Stimulated activated CD4-positive, alpha-beta T cell treated with anti-CD3 and anti-CD28 coated beads, TNF-alpha, amount 100 ng/mL, for 1 hour (primary cell): ENCODE measurements at regions not wholly inside any gene's neighbourhood (a gene's known extent, or its start where the extent isn't known, plus 50 kb on each side); places are given as distances from the start of the nearest gene placed in this dataset.

Experiments used
- DNase-seq, 3 donors: peaks; one replicate each; pipeline ENCODE4 v3.0.0-alpha.2; 2020; ENCODE audit warnings: low read depth in 3 of 3, low spot score in 1 of 3

DNA sequence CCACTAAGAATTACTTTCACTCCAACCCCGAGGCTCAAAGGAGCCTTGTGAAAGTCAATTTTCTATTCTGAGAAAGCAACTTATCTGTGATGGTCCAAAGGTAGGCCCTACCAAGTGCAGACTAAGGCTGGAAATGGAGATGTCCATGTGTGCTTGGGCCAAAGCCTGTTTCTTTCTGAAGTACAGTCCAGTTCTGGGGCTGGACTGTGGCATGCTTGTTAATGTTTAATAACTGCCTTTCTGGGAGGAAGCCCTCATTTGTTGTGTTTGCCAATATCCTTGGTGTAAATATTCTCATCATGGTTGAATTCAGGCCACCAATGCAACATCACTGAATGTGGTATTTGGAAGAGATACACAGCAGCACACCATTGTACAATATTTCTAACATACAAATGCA is 182.3 kb upstream of the BCL6 start:
- DNase-seq, result no peak

DNA sequence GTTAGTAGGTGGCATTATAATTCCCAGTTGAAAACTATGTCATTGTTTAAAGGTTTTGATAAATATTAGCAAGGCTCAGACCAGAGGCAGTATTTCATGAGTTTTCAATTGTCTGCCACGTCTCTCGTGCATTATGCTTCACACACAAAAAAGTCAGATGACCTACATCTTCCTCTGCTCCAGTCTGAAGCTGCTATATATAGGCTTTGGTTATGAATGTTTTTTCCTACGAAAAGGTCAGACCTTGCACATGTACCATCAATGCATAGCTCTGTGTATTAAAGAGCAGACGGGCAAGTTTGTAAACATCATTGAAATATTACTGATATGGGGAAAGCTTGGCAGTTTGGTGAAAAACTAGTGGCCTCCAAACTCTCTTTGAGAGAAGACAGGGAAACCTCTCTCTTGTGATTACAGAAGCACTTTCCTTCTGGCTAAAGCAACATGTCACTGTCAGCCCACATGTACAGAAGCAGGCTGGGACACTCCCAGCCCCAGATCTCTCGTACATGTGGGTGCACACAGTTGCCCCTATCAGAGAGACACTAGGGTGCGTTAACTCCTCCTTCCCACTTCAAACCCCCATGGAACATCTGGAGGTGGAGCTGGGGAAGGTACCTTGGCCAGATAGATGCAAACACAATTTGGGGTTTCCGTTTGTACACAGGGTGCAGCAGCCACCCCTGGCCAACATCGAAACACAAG is 184.0 kb upstream of the BCL6 start:
- DNase-seq, result no peak

DNA sequence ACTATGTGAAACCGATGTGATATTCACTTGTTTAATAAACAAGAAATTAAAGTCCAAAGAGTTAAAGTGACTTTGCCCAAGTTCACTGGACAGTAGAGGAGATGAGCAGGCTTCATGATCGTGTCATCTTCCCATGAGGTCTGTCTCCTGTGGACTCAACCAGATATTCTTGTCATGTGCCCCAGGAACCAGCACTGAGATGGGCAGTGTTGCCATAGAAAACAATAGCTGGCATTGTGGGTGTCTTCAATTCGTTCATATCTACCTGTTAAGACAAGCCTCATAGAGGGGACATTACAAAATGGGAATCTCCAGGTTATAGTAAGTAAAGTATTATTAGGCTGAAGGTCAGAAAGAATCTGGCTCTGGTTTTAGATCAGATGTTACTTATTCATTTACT is 184.8 kb upstream of the BCL6 start:
- DNase-seq, result no peak

DNA sequence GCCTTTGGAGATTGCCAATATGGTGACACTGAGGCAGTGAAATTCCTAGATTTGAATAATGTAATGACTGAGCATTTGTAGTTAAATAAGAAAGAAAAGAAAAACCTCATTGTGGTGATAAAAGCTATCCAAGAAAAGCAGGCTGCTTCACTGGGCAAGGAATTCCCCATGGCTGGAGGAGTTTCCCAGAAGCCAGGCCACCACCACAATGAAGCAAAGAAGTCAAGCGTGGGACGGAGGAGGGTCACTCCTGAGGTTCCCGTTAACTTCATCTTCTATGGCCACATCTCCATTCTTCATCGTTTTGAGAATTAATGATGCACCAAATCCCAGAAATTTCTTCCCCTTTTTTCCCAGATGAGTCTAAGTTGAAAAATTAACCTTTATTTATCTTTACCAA is 185.8 kb upstream of the BCL6 start:
- DNase-seq, result no peak

DNA sequence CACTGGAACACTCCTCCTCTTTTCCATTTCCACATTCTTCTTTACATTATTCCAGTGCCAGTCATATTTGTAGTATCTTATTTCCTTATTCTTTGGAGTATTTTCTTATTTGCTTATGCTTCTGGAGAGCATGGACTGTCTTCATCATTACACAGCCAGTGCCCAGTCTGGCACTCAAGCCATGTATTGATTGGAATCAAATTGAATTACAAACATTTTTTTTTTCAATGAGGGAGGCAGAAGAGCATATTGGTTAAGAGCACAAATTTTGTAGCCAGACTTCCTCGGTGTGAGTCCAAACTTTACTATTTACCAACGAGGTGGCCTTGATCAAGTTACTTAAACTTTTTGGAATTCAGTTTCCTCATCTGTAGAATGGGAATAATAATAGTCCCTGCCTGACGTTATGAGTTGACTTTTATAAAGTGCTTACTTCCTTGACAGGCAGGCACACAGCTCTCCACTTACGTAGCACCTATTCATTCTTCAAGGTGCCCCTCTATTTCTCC is 186.6 kb upstream of the BCL6 start:
- no peak for DNase-seq

DNA sequence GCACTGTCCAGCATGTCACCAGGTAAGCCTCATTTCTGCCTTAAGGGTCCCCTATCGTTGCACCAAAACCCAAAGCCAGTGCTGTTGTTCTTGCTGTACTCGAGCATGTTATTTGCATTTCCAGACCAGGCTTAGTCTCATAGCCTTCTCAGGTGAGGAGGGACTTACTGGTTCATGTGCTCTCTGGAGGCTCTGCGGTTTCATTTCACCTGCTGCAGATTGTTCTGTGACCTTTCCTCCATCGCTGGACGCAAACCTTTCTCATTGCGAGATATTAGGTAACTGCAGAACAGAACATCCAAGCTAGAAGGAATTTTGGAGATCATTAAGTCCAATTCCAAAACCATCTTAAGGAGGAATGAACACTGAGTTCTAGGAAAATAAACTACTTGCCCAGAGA is 187.3 kb upstream of the BCL6 start:
- DNase-seq, result no peak

DNA sequence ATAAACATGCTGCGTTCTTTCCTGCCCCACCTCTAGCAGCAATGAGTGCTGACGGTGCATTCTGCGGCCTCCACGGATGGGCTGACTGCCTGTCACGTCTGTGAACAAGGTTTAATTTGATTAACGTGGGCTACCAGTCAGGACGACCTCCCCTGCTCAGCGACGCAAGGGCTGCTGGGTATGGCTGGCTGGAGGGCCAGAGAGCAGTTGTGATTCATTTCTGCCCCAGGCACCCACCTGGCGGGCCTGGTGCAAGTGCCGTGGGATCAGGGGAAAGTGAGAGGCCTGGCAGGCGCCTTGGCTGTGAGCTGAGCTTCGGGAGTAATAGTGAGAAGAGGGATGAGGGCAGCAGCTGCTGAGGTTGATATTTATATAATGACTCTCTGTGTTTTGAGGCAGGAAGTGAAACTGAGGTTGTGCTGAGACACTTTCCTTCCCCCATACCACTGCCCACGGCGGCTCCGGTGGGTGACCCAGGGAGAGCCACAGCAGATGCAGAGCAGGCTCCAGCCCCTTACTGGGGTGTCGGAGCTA is 190.4 kb upstream of the BCL6 start:
- no peak for DNase-seq

DNA sequence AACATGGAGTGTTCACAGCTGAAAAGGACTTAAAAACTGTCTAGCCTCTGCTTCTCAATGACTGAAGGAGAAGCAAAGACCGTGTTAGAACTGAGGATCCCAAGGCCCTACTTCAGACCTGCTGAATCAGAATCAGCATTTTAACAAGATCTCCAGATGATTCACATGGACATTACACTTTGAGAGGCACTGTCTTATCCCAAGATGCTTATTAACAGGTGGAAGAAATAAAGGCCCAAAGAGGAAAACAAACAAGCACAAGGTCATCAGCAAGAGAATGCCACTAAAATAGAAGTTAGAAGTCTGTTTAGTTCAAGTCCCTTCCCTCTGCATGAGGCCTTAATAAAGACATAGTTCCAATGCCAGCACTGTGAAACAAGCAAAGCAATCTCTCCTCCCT is 191.4 kb upstream of the BCL6 start:
- no peak for DNase-seq

DNA sequence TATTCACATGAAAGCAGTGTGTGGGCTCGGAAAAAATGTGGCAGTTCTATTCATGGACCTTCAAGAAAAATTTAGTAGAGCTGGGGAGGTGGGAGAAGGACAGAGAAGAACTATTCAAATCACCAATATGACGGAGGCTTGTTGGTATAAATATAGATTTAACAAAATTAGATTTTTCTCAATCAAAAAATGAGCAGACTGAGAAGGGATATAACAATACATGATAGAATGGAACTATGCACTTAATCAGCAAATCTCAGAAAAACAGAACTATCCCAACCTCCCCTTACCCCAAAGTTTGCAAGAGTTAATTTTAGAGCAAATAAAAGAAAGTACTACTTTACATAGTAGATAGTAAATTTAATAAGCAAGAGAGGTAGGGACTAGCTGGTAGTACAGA is 194.6 kb upstream of the BCL6 start:
- DNase-seq, result no peak

DNA sequence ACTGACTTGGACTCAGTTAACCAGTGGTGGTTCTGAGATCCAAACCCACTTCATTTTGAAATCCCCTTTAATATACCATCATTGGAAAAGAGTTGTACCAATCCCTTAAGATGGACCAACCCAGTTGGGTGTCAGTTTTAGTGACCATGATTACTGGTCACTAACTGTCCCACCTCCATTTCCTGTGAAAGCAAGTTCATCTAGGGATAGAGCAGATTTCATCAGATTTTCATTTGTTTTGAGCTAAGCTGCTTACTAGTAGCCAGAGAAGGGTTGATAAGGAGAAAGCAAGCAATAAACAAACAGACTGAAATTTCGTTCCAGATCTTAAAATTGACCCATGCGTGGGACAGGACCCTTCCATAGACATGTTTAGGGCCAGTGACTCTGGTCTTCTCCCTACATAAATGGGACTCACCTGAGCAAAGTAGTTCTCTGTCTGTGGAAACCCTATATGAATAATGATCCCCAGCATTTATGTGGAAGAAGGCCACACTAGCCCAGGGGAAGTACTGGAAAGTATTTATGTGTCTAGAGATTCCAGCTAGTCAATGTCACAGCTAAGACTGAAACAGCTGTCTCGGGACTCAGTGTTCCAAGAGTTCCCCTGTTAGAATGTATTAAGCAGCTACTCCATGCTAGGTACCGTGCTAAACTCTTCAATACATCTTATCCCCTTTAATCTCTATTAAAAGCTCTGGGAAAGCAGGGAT is 196.0 kb upstream of the BCL6 start:
- no peak for DNase-seq

DNA sequence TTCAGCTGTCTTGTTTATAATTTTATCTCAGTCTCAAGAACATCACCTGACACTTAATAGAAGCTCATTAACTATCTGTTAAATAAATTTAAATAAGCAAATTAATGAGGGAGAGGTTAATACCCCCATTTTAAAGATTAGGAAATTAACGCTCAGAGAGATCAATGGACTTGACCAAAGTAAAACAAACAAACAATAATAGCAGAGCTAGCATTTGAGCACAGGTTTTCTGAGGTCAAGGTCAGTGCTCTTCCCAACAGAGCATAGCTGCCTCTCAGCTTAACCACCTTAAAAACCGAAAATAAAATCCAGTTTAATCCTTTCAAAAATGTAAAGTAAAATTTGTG is 196.6 kb upstream of the BCL6 start:
- no peak for DNase-seq

DNA sequence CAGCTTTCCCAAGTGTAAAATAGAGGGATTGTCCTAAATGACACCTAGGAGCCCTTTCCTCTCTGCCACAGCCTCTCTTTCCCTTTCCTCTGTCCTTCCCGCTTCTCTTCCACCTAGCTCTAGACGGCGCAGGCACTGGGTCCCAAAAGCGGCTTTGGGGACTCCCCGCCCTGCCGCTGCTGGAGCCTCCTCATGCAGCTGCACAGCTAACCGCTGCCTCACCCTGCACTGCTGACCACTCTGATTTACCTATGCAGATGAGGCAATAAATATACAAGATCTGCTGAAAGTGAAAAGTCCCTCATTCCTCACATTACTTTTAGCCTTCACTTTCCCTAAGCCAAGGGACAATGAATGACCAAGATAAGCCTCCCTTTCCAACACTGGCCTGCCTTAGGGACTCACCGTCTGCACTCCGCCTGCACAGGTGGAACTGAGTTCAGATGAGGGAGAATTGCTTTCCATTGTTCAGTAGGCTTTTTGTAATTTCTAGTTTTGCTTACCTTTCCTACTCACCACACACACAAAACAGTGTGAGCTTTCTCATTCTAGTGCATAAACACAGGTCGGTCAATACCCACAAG is 197.5 kb upstream of the BCL6 start:
- no peak for DNase-seq

DNA sequence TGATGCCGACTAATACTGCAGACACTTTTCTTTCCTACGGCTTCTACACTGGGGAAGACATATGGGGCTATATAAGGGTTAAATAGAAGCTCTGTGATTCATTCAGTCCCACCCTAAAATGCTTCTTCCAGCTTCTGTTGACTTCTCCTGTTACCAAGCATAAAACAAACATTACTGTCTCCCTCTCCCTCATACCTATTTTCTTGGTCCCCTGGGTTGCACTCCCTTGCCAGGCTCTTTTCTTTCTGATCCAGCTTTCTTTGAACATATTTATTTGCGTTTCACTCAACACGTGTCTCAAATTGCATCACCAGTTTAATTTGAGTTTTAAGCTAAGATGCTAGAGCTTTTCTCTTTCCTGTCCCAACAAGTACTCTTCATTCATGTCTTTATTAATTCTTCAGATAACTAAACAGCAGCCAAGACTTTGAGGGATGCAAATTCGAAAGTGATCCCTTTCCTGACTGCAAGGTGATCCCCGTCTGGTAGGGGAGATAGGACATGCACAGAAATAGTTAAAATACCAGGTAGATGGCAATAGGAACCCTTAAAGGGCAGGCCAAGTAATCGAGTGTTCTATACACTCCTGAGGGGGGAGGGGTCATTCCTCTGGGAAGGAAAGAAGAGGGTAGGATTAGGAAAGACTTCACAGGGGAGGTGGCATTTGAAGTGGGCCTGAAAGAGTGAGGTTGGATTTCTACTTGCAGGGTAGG is 198.6 kb upstream of the BCL6 start:
- no peak for DNase-seq

DNA sequence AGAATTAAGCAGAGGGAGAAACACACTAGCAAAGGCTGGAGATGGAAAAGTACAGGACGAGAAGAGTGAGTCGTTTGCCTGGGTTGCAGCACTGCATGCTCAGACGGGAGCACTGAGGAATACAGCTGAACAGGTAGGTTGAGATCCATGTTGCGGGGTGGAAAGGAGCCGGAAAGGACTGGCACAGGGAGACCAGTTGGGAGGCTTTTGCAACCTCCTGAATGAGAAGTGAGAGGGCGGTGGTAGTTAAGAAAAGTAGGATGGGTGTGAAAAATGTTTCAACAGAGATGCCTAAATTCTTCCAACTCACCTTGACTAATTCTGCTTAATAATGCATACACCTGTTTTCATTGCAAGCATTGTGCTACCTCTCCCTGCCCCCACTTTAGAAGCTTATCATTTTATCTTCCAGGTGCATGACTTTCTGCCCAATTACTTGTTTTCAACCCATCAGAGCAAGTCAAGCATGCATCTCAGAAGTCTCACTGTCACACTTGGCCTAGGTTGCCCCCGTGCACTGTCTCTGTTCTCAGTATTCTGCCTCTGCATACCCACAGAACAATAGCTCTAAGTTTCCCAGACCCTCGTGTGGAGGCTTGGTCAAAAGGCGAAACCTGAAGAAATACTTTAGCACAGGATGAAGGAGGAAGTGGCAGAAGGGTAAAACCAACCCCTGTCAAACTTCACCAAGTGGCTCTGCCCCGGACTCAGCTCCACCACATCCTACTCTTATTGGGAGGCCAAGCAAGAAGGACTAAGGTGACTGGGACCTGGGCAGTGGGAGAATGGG is 199.3 kb upstream of the BCL6 start:
- DNase-seq, result no peak

DNA sequence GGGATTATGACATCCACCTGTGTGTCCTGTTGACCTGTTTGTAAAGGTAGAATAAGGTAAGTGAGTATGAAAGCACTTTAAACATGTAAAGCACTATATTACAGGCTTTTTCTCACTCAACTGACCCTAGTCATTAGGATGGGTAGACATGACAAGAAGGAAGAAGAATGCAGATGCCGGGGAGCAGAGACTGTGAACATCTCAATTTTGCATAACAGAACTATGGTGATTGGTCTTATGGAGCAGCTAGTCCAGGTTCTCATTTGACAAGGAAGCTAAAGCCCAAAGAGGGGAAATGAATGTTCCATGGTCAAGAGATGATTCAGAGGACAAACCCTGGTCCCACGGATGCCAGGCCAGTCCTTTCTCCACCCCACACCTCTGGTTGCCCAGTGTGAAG is 200.1 kb upstream of the BCL6 start:
- DNase-seq, result no peak

DNA sequence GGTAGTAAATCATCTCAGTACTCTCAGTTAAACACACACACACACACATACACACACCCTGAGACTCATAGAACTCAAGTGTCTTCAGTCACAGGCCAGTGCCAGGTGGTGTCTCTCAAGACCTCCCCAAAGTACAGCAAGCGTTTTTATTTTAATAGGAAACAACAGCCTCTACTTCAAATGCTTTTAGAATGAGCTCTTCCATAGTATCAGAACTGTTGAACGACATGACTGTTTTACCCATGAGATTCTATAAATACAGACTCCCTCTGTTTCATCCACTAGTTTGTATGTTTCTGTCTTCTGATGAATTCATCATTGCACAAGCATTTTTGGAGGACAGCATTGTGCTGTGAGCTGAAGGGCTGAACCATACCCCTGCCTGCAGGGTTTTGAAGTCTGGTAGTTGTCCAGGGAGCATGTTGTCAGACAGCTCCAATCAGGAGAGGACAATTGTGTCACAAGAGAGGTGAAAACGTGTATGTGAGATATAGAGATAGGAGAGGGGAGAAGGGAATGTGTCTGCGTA is 201.0 kb upstream of the BCL6 start:
- no peak for DNase-seq

DNA sequence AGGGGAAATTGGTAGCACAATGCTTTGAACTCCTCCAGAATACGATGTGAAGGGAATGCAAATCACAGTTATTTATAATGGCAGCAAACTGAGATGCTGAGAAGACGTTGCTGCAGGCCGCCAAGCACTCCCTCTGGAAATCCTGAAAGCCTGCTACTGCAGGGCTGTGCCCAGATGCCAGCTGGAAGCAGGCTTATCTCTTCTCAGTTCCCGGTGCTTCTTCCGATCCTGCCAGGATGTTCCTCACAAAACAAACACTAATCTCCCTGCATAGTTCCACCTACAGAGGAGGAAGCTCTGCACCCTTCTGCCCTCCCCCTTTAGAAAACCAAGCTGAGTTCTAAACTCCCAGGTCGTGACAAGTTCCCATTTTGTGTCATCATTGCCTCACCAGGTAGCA is 201.7 kb upstream of the BCL6 start:
- no peak for DNase-seq

DNA sequence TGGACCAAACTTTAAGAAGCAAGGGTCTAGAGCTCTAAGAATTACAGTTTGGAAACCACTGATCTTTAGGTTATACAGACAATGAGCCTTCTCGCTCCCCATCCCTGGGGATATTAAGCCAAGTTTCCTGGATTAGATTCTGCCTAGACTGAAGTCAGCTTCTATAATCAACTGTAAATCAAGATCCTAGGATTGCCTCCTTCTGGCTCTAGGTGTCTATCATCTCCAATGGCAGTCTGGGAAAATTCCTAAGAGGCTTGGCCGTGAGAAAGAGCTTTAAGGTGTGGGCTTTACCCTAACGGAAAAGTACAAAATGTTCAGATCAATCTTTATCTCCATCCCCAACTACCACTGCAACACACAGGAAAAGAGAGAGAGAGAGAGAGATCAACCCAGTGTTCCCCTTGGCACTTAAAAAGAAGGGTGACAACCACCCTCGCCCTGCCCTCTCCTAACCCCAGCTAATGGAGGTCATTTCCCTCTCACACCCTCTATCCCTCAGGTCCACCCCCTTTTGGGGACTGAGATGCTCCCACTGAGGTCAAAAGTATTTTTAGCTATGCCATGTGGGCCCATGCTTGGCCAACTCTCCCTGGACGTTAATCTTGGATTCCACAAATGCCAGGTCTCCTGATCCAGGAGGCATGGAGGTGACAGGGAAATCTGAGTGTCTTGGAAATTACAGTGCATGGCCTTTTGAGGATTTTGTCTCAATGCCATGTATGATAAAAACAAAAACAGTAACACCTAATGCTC is 202.8 kb upstream of the BCL6 start:
- no peak for DNase-seq

DNA sequence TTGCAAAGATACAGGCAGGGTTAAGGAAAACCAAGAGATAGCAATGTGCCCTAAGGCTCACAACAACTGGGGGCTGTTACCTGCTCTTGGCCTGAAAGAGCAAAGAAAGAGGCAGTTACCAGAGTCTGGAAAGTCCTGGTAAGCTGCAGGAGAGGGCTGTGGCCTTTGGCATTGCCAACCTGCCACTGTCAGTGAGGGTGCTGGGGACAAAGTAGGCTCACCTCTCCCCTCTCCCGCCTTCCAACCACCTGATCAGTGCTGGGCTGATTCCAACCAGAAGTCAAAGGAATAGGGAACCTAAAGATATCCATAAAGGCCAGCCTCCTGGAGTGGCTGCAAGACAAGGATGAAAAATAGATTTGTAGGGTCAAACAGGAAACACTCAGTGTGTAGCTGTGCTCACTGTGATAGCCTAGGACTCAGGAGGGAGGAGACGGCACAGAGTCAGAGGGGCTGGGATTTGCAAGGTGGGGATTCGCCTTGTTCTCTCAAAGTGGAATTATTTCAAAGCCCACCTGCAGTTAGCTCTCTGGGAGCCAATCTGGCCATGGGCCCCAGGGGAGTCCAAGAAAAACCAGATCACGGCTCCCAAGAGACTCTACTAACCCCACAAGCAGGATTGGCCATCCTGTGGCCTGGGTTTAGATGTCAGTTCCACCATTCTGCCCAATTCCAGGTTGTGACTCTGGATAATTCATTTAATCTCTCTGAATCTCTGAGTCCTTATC is 204.0 kb upstream of the BCL6 start:
- DNase-seq, result no peak
